ENCODE measurements at regions not wholly inside any gene's neighbourhood (a gene's known extent, or its start where the extent isn't known, plus 50 kb on each side); places are given as distances from the start of the nearest gene placed in this dataset.

- H3K4me2 ChIP-seq (ENCODE audit: insufficient read depth, low read length) = no peak overlapping the region
- no peaks in the 10 kb centered on the region for H4K20me1 ChIP-seq (replicated peaks; ENCODE audit: control insufficient read depth, extremely low read depth, insufficient read depth, low read length)
- no peaks in the 10 kb centered on the region for H3K4me1 ChIP-seq (ENCODE audit: control insufficient read depth, extremely low read depth, insufficient read depth, low read length)
- H3K79me2 ChIP-seq (ENCODE audit: control insufficient read depth, insufficient read depth, low read length) = no peaks in the 10 kb centered on the region
- no peak overlapping the region for H3K27ac ChIP-seq (ENCODE audit: insufficient read depth, low read depth, low read length)
- no peak overlapping the region for H3K9ac ChIP-seq (replicated peaks; ENCODE audit: extremely low read depth, insufficient read depth, low read length)
- DNase-seq (ENCODE audit: low read depth, low spot score) (no peak), FAIRE-seq (no peak)
- no peaks in the 10 kb centered on the region for H3K27me3 ChIP-seq (ENCODE audit: control insufficient read depth in 2 of 2, insufficient read depth in 2 of 2, low read length in 2 of 2)
- H2AFZ ChIP-seq (ENCODE audit: low read depth, low read length) = no peak overlapping the region
- dilution Hi-C loops (cut with MboI; ENCODE audit: extremely low pct_ligation_motif_present, low sequenced_read_pairs) = no loop called here
- BruUV-seq (replicated peaks) = no TSS peak
- no peaks in the 10 kb centered on the region for H3K9me1 ChIP-seq (replicated peaks; ENCODE audit: control insufficient read depth, extremely low read depth, insufficient read depth, low read length)
- TF ChIP-seq MAX (IDR thresholded peaks at IDR 0.05; ENCODE audit: insufficient read depth, insufficient read length) (no peak), JUN (IDR thresholded peaks at IDR 0.05; ENCODE audit: borderline replicate concordance, insufficient read depth, insufficient read length, low read depth) (no peak), MYC (IDR thresholded peaks at IDR 0.05; ENCODE audit: low read depth, low read length) (no peak), EZH2 (IDR thresholded peaks at IDR 0.05; ENCODE audit: borderline replicate concordance, low read depth, low read length, severe bottlenecking) (no peak), CTCF (IDR thresholded peaks at IDR 0.05; ENCODE audit: extremely low read depth in 1 of 2, insufficient read depth in 1 of 2, low read depth in 1 of 2, low read length in 2 of 2) (no peak), POLR2AphosphoS5 (IDR thresholded peaks at IDR 0.05; ENCODE audit: insufficient read depth, low read depth, low read length) (no peak), FOS (IDR thresholded peaks at IDR 0.05; ENCODE audit: borderline replicate concordance, insufficient read depth, low read length) (no peak), GATA2 (IDR thresholded peaks at IDR 0.05; ENCODE audit: insufficient read depth, insufficient read length, low read depth, low read length) (no peak), POLR2A (IDR thresholded peaks at IDR 0.05; ENCODE audit: low read depth, low read length) (no peak)
- H3K9me3 ChIP-seq (replicated peaks; ENCODE audit: control insufficient read depth, insufficient read depth, low read length) = no peaks in the 10 kb centered on the region
- H3K36me3 ChIP-seq (ENCODE audit: control insufficient read depth in 2 of 2, extremely low read depth in 1 of 2, insufficient read depth in 2 of 2, low read length in 2 of 2) = no peaks in the 10 kb centered on the region
- intact Hi-C loops (cut with micrococcal nuclease) = no loop called here
- CTCF ChIA-PET = no interaction called here
- POLR2A ChIA-PET = no interaction called here
- H3K4me3 ChIP-seq (replicated peaks in 1 of 3; ENCODE audit: insufficient read depth in 1 of 3, low read depth in 1 of 3, low read length in 3 of 3) = no peak overlapping the region
Observed at GRCh38 chr2:66775730-66776422, 341.0 kb downstream of the MEIS1 start.

Data from endothelial cell of umbilical vein (primary cell).